Keratinocyte (primary cell): ENCODE measurements at regions not wholly inside any gene's neighbourhood (a gene's known extent, or its start where the extent isn't known, plus 50 kb on each side); places are given as distances from the start of the nearest gene placed in this dataset.

Source experiments
- EZH2 ChIP-seq: IDR thresholded peaks from one replicate; pipeline ENCODE4 v1.6.1; 2012; ENCODE audit warnings: inconsistent platforms, mild to moderate bottlenecking, low read length, moderate library complexity
- TF ChIP-seq, protein P1 (sequence below), 3 experiments: IDR thresholded peaks in 1 of 3; conservative IDR thresholded peaks in 1 of 3; optimal IDR thresholded peaks in 1 of 3; 2 replicates in 2 of 3; 3 replicates in 1 of 3; pipeline versions ENCODE3 to v1.5.1; 2011; ENCODE audit warnings: low read length in 3 of 3, mild to moderate bottlenecking in 3 of 3, moderate library complexity in 2 of 3, control low read depth in 1 of 3, inconsistent platforms in 1 of 3; ENCODE audit not compliant: insufficient read depth in 2 of 3; ENCODE audit errors: extremely low read depth in 1 of 3

DNA sequence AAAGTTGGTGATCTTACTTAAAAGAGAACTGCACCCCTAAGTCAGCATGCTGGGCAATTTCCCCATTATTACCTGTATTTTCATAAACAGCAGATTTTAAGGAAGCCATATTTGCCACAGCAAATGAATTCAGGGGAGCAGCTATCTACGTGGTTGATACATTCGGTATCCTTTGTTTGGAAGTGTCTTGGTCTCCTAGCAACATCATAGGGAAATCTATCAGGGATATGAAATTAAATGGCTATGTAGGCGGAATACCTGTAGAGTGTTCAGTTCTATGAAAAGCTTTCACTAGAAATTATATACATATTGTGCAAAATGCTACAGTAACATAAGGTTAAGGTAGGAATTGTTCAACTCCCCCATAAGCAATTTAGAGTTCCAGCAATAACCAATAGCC, 157.2 kb upstream of the EMCN start:
- TF ChIP-seq, protein P1, sequence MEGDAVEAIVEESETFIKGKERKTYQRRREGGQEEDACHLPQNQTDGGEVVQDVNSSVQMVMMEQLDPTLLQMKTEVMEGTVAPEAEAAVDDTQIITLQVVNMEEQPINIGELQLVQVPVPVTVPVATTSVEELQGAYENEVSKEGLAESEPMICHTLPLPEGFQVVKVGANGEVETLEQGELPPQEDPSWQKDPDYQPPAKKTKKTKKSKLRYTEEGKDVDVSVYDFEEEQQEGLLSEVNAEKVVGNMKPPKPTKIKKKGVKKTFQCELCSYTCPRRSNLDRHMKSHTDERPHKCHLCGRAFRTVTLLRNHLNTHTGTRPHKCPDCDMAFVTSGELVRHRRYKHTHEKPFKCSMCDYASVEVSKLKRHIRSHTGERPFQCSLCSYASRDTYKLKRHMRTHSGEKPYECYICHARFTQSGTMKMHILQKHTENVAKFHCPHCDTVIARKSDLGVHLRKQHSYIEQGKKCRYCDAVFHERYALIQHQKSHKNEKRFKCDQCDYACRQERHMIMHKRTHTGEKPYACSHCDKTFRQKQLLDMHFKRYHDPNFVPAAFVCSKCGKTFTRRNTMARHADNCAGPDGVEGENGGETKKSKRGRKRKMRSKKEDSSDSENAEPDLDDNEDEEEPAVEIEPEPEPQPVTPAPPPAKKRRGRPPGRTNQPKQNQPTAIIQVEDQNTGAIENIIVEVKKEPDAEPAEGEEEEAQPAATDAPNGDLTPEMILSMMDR (optimal IDR thresholded peaks at IDR 0.05 in 1 of 3, IDR thresholded peaks at IDR 0.05 in 1 of 3, conservative IDR thresholded peaks at IDR 0.05 in 1 of 3; ENCODE audit: extremely low read depth in 1 of 3, insufficient read depth in 2 of 3, low read length in 3 of 3): no peak
- TF ChIP-seq EZH2: no peak
